Kidney tubule cell (primary cell): ENCODE measurements at regions not wholly inside any gene's neighbourhood (a gene's known extent, or its start where the extent isn't known, plus 50 kb on each side); places are given as distances from the start of the nearest gene placed in this dataset.
A peak's percentile ranks its signal among the peaks of the same experiment; 100 is the strongest.

Experiments used
- DNase-seq: peaks from one replicate; pipeline ENCODE4 v3.0.0-alpha.2; 2018; ENCODE audit warnings: low spot score

GRCh38 chr2:53448086-53448485 lies 319.5 kb upstream of the CHAC2 start:
- DNase-seq = no peak

GRCh38 chr2:53445383-53446070 lies 322.1 kb upstream of the CHAC2 start:
- DNase-seq = peak; percentile 29

- no peak for DNase-seq
These were observed 324.8 kb upstream of the CHAC2 start for GRCh38 chr2:53442783-53443182.

- no peak for DNase-seq
These were observed 325.5 kb upstream of the CHAC2 start for GRCh38 chr2:53442093-53442492.

- DNase-seq = no peak
These were observed 328.9 kb upstream of the CHAC2 start for GRCh38 chr2:53438692-53439091.

- DNase-seq = no peak
These were observed 329.5 kb upstream of the CHAC2 start for GRCh38 chr2:53438100-53438499.

GRCh38 chr2:53437371-53437770 lies 330.2 kb upstream of the CHAC2 start:
- peak; percentile 2 for DNase-seq

GRCh38 chr2:53436882-53437281 lies 330.7 kb upstream of the CHAC2 start:
- DNase-seq = no peak

GRCh38 chr2:53435610-53436009 lies 332.0 kb upstream of the CHAC2 start:
- no peak for DNase-seq

GRCh38 chr2:53434466-53434865 lies 333.1 kb upstream of the CHAC2 start:
- DNase-seq = no peak

- DNase-seq = no peak
These were observed 334.7 kb upstream of the CHAC2 start for GRCh38 chr2:53432936-53433335.

- DNase-seq = no peak
These were observed 337.7 kb upstream of the CHAC2 start for GRCh38 chr2:53429901-53430300.

GRCh38 chr2:53424902-53425301 lies 342.7 kb upstream of the CHAC2 start:
- DNase-seq = no peak

GRCh38 chr2:53423465-53423864 lies 344.1 kb upstream of the CHAC2 start:
- DNase-seq = no peak

GRCh38 chr2:53422979-53423378 lies 344.6 kb upstream of the CHAC2 start:
- peak; percentile 54 for DNase-seq

- DNase-seq = no peak
These were observed 350.2 kb upstream of the CHAC2 start for GRCh38 chr2:53417385-53417784.

- DNase-seq = peak; percentile 38
These were observed 360.1 kb upstream of the CHAC2 start for GRCh38 chr2:53407363-53408080.

GRCh38 chr2:53403792-53404413 lies 363.7 kb upstream of the CHAC2 start:
- DNase-seq = peak; percentile 90

- DNase-seq = no peak
These were observed 370.5 kb upstream of the CHAC2 start for GRCh38 chr2:53397085-53397484.

GRCh38 chr2:53381271-53381670 lies 386.3 kb upstream of the CHAC2 start:
- no peak for DNase-seq

- no peak for DNase-seq
These were observed 388.1 kb upstream of the CHAC2 start for GRCh38 chr2:53379547-53379946.

- DNase-seq = peak; percentile 35
These were observed 388.8 kb upstream of the CHAC2 start for GRCh38 chr2:53378791-53379190.

GRCh38 chr2:53373126-53373525 lies 394.5 kb upstream of the CHAC2 start:
- no peak for DNase-seq
